ENCODE measurements at regions not wholly inside any gene's neighbourhood (a gene's known extent, or its start where the extent isn't known, plus 50 kb on each side); places are given as distances from the start of the nearest gene placed in this dataset.

DNA sequence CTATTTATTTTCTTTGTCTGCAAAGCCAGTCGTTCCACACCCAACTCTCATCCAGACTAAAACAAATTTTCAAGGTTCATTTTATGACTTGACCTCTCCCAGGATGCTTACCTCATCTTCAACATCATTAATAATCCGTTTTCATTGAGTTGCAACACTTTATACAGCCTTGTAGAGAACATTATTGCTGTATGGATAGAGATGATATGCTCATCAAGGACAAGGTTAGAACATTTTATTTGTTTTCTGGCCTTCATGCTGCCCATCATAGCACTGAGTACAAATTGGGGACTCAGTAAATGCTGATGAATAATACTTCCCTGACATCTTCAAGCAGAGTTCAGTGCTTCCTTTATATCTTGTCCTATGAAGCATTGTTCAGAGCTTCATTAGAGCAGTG lies 120.2 kb downstream of the OXSM start:
- Histone ChIP-seq H2BK120ac (ENCODE audit: insufficient read depth, low read length, poor library complexity) (no peak overlapping the region), H3K27me3 (ENCODE audit: insufficient read depth, low read length) (no peaks in the 10 kb centered on the region), H4K12ac (ENCODE audit: low read depth, low read length) (no peak overlapping the region), H2AK5ac (ENCODE audit: low read length) (no peak overlapping the region), H4K91ac (ENCODE audit: low read depth, low read length) (no peak overlapping the region), H3K36me3 (ENCODE audit: control insufficient read depth in 1 of 2, insufficient read depth in 2 of 2, low read length in 2 of 2) (no peaks in the 10 kb centered on the region), H3K4me2 (ENCODE audit: low read length) (no peak overlapping the region), H4K8ac (ENCODE audit: low read depth, low read length) (no peak overlapping the region), H3K18ac (ENCODE audit: low read length) (no peak overlapping the region), H2BK5ac (ENCODE audit: low read depth, low read length, poor library complexity) (no peak overlapping the region), H3K9ac (ENCODE audit: low read length) (no peak overlapping the region), H3K9me3 (ENCODE audit: insufficient read depth, low read depth, low read length) (peaks cover 1% of the 10 kb centered on the region), H3K27ac (ENCODE audit: low read depth, low read length) (no peak overlapping the region), H2AFZ (ENCODE audit: insufficient read depth, low read length, poor library complexity) (no peak overlapping the region), H3K23ac (ENCODE audit: low read length) (no peak overlapping the region), H3K79me2 (ENCODE audit: control insufficient read depth, insufficient read depth, low read length, poor library complexity) (no peaks in the 10 kb centered on the region), H2BK12ac (ENCODE audit: low read length) (no peak overlapping the region), H3K4me3 (ENCODE audit: low read depth, low read length) (no peak overlapping the region), H3K79me1 (ENCODE audit: low read length) (no peaks in the 10 kb centered on the region), H3K14ac (ENCODE audit: low read length) (no peak overlapping the region), H3K4ac (ENCODE audit: low read depth, low read length) (no peak overlapping the region), H3K4me1 (ENCODE audit: control insufficient read depth in 1 of 2, insufficient read depth in 2 of 2, low read length in 2 of 2) (no peaks in the 10 kb centered on the region)
- WGBS (ENCODE audit: extremely low coverage, insufficient coverage, insufficient read length) = no CpG with 5 or more reads among the region's 2 CpGs
- no peak for DNase-seq

- Histone ChIP-seq H3K18ac (ENCODE audit: low read length) (no peak overlapping the region), H2BK12ac (ENCODE audit: low read length) (no peak overlapping the region), H3K23ac (ENCODE audit: low read length) (no peak overlapping the region), H3K4ac (ENCODE audit: low read depth, low read length) (no peak overlapping the region), H4K91ac (ENCODE audit: low read depth, low read length) (no peak overlapping the region), H3K4me1 (ENCODE audit: control insufficient read depth in 1 of 2, insufficient read depth in 2 of 2, low read length in 2 of 2) (no peaks in the 10 kb centered on the region), H4K12ac (ENCODE audit: low read depth, low read length) (no peak overlapping the region), H3K27ac (ENCODE audit: low read depth, low read length) (no peak overlapping the region), H3K79me2 (ENCODE audit: control insufficient read depth, insufficient read depth, low read length, poor library complexity) (no peaks in the 10 kb centered on the region), H3K27me3 (ENCODE audit: insufficient read depth, low read length) (no peaks in the 10 kb centered on the region), H3K36me3 (ENCODE audit: control insufficient read depth in 1 of 2, insufficient read depth in 2 of 2, low read length in 2 of 2) (no peaks in the 10 kb centered on the region), H4K8ac (ENCODE audit: low read depth, low read length) (no peak overlapping the region), H3K14ac (ENCODE audit: low read length) (no peak overlapping the region), H2AK5ac (ENCODE audit: low read length) (no peak overlapping the region), H2AFZ (ENCODE audit: insufficient read depth, low read length, poor library complexity) (no peak overlapping the region), H2BK120ac (ENCODE audit: insufficient read depth, low read length, poor library complexity) (no peak overlapping the region), H3K9me3 (ENCODE audit: insufficient read depth, low read depth, low read length) (peaks cover 1% of the 10 kb centered on the region), H3K79me1 (ENCODE audit: low read length) (no peaks in the 10 kb centered on the region), H2BK5ac (ENCODE audit: low read depth, low read length, poor library complexity) (no peak overlapping the region), H3K4me3 (ENCODE audit: low read depth, low read length) (no peak overlapping the region), H3K9ac (ENCODE audit: low read length) (no peak overlapping the region), H3K4me2 (ENCODE audit: low read length) (no peak overlapping the region)
- no CpG with 5 or more reads among the region's 4 CpGs for WGBS (ENCODE audit: extremely low coverage, insufficient coverage, insufficient read length)
- peak in 1 of 2 donors; percentile 31 for DNase-seq
Observed at GRCh38 chr3:25910997-25911396, 121.1 kb downstream of the OXSM start.

DNA sequence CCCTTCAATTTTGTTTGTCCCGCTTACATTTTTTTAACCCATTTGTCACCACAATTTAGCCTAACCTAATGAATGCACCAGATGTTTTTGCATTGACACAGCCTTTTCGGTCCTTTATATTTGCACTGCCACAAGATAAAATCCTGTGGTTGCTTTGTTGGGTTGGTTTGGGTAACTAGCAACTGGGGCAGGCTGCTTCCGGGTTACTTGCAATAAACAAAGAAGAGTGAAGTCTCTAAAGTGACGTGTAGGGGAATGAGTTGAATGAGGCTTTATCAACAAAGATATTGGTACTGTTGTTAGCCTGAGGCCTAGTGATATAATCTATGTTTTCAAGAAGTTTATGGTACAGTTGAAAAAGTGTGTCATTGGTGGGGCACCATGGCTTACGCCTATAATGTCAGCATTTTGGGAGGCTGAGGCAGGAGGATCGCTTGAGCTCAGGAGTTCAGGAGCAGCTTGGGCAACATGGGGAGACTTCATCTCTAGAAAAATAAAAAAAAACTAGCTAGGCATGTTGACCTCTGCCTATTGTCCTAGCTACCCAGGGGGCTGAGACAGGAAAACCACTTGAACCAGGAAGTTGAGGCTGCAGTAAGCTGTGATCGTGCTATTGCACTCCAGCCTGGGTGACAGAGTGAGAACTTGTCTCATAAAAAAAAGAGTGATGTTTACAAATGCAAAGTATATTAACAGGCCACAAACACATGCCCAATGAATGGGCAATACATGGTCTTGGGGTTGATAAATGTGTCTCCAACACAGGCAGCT lies 121.8 kb downstream of the OXSM start:
- Histone ChIP-seq H2AFZ (ENCODE audit: insufficient read depth, low read length, poor library complexity) (no peak overlapping the region), H3K79me2 (ENCODE audit: control insufficient read depth, insufficient read depth, low read length, poor library complexity) (no peaks in the 10 kb centered on the region), H3K36me3 (ENCODE audit: control insufficient read depth in 1 of 2, insufficient read depth in 2 of 2, low read length in 2 of 2) (no peaks in the 10 kb centered on the region), H3K18ac (ENCODE audit: low read length) (no peak overlapping the region), H3K9me3 (ENCODE audit: insufficient read depth, low read depth, low read length) (peaks cover 1% of the 10 kb centered on the region), H3K79me1 (ENCODE audit: low read length) (no peaks in the 10 kb centered on the region), H3K23ac (ENCODE audit: low read length) (no peak overlapping the region), H3K9ac (ENCODE audit: low read length) (no peak overlapping the region), H3K27ac (ENCODE audit: low read depth, low read length) (no peak overlapping the region), H2BK12ac (ENCODE audit: low read length) (no peak overlapping the region), H2BK120ac (ENCODE audit: insufficient read depth, low read length, poor library complexity) (no peak overlapping the region), H4K8ac (ENCODE audit: low read depth, low read length) (no peak overlapping the region), H4K12ac (ENCODE audit: low read depth, low read length) (no peak overlapping the region), H3K14ac (ENCODE audit: low read length) (no peak overlapping the region), H3K27me3 (ENCODE audit: insufficient read depth, low read length) (no peaks in the 10 kb centered on the region), H2BK5ac (ENCODE audit: low read depth, low read length, poor library complexity) (no peak overlapping the region), H2AK5ac (ENCODE audit: low read length) (no peak overlapping the region), H3K4me1 (ENCODE audit: control insufficient read depth in 1 of 2, insufficient read depth in 2 of 2, low read length in 2 of 2) (no peaks in the 10 kb centered on the region), H3K4me3 (ENCODE audit: low read depth, low read length) (no peak overlapping the region), H3K4ac (ENCODE audit: low read depth, low read length) (no peak overlapping the region), H4K91ac (ENCODE audit: low read depth, low read length) (no peak overlapping the region), H3K4me2 (ENCODE audit: low read length) (no peak overlapping the region)
- WGBS (ENCODE audit: extremely low coverage, insufficient coverage, insufficient read length) = no CpG with 5 or more reads among the region's 7 CpGs
- no peak for DNase-seq

GRCh38 chr3:25913179-25913578 lies 123.3 kb downstream of the OXSM start:
- H3K4me3 ChIP-seq (ENCODE audit: low read depth, low read length) = no peak overlapping the region
- H4K91ac ChIP-seq (ENCODE audit: low read depth, low read length) = no peak overlapping the region
- H3K23ac ChIP-seq (ENCODE audit: low read length) = no peak overlapping the region
- no peak overlapping the region for H3K14ac ChIP-seq (ENCODE audit: low read length)
- H3K4me1 ChIP-seq (ENCODE audit: control insufficient read depth in 1 of 2, insufficient read depth in 2 of 2, low read length in 2 of 2) = no peaks in the 10 kb centered on the region
- no peaks in the 10 kb centered on the region for H3K79me2 ChIP-seq (ENCODE audit: control insufficient read depth, insufficient read depth, low read length, poor library complexity)
- H3K4ac ChIP-seq (ENCODE audit: low read depth, low read length) = no peak overlapping the region
- H2BK5ac ChIP-seq (ENCODE audit: low read depth, low read length, poor library complexity) = no peak overlapping the region
- no peak overlapping the region for H4K8ac ChIP-seq (ENCODE audit: low read depth, low read length)
- no peak overlapping the region for H2BK12ac ChIP-seq (ENCODE audit: low read length)
- H2AFZ ChIP-seq (ENCODE audit: insufficient read depth, low read length, poor library complexity) = no peak overlapping the region
- H3K27ac ChIP-seq (ENCODE audit: low read depth, low read length) = no peak overlapping the region
- H3K79me1 ChIP-seq (ENCODE audit: low read length) = no peaks in the 10 kb centered on the region
- H3K27me3 ChIP-seq (ENCODE audit: insufficient read depth, low read length) = no peaks in the 10 kb centered on the region
- no peak overlapping the region for H3K4me2 ChIP-seq (ENCODE audit: low read length)
- no peak overlapping the region for H4K12ac ChIP-seq (ENCODE audit: low read depth, low read length)
- H2BK120ac ChIP-seq (ENCODE audit: insufficient read depth, low read length, poor library complexity) = no peak overlapping the region
- no peak for DNase-seq
- H3K9ac ChIP-seq (ENCODE audit: low read length) = no peak overlapping the region
- H2AK5ac ChIP-seq (ENCODE audit: low read length) = no peak overlapping the region
- no peak overlapping the region for H3K18ac ChIP-seq (ENCODE audit: low read length)
- no peaks in the 10 kb centered on the region for H3K36me3 ChIP-seq (ENCODE audit: control insufficient read depth in 1 of 2, insufficient read depth in 2 of 2, low read length in 2 of 2)
- H3K9me3 ChIP-seq (ENCODE audit: insufficient read depth, low read depth, low read length) = peaks cover 1% of the 10 kb centered on the region
